ENCODE measurements at regions not wholly inside any gene's neighbourhood (a gene's known extent, or its start where the extent isn't known, plus 50 kb on each side); places are given as distances from the start of the nearest gene placed in this dataset.

GRCh38 chr13:103810026-103810425 is 743.8 kb upstream of the SLC10A2 start:
- TF ChIP-seq EZH2 (IDR thresholded peaks at IDR 0.05; ENCODE audit: low read length, missing control alignments) (no peak), CTCF (conservative IDR thresholded peaks at IDR 0.05 in 1 of 2, IDR thresholded peaks at IDR 0.05 in 1 of 2; ENCODE audit: low read depth in 1 of 2, low read length in 2 of 2) (no peak)
